HG03457 (cell line): ENCODE measurements at regions not wholly inside any gene's neighbourhood (a gene's known extent, or its start where the extent isn't known, plus 50 kb on each side); places are given as distances from the start of the nearest gene placed in this dataset.

Experiments
- ATAC-seq: cut with Tn5 transposase; IDR thresholded peaks from one replicate; pipeline ENCODE4 v1.9.1; 2021; ENCODE audit warnings: moderate number of reproducible peaks; ENCODE audit not compliant: unreplicated experiment

DNA sequence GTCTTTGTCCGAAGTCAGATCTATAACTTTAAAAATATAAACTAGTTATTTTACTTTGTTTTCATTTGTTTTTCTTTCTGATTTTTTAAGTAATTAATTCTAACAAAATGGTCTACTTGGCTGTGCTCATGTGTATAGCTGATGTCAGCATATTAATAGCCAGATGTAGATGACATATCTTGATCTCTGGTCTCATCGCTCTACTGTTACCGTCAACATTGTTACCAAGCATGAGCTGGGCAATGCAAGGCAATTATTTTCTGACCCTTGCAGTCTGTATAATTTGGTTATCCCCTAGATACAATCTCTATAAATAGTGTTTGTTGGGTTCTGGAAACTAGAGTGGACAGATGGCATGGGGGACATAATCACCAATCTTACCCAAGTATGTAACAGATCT is 151.6 kb upstream of the PTPRK start:
- ATAC-seq: no peak

DNA sequence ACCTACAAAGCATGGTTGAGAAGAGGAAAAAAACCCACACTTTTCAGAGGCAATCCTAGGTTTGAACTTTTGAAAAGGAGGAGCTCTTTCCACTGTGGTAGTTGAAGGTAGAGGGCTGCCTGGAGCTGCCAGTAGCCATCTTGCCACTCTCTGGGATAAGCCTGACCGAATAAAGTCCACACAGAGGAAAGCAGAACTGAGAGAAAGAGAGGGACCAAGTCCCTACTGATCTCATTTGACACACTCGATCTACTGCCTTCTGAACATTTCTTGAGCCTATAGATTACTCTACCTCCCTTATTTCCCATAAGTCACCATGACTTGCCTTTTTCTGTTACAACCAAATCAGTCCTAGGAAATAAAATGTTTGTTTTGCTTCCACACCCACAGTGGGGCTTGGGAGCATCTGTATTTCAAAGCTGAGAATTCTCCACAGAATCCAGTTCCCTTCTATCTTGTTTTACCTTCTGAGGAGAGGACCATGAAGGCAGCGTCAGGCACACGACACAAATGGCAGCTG is 147.0 kb upstream of the PTPRK start:
- ATAC-seq: no peak

DNA sequence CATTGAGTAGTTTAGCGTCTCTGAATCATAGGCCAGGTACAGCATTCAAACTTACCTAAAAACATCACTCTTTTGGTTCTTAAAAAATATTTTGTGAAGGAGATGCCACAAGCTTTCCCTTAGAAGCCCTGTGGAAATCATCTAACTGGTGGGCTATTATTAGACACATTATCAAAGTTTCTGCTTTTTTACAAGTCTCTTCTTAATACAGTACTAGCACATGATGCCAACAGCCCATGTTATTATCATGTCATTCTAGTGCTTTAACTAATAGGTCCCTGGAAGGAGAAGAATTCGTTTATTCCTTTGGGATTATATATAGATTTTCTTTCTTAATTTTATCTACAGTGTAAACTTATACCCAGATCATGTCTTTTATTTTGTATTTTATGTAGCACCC is 146.0 kb upstream of the PTPRK start:
- no peak for ATAC-seq

DNA sequence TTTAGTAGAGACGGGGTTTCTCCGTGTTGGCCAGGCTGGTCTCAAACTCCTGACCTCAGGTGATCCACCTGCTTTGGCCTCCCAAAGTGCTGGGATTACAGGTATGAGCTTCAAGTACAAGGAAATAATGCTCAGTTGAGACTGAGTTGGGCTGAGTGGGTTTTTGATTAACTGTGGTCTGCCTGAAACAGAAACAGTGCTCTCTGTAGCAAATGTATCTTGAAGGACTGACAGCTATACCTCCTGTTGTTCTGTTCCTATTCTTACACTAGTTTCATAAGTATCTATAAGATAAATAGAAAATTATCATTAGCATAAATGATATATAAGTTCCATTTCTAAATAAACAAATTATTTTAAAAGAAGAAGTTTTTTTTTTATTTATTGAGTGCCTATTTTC is 142.8 kb upstream of the PTPRK start:
- ATAC-seq: no peak

DNA sequence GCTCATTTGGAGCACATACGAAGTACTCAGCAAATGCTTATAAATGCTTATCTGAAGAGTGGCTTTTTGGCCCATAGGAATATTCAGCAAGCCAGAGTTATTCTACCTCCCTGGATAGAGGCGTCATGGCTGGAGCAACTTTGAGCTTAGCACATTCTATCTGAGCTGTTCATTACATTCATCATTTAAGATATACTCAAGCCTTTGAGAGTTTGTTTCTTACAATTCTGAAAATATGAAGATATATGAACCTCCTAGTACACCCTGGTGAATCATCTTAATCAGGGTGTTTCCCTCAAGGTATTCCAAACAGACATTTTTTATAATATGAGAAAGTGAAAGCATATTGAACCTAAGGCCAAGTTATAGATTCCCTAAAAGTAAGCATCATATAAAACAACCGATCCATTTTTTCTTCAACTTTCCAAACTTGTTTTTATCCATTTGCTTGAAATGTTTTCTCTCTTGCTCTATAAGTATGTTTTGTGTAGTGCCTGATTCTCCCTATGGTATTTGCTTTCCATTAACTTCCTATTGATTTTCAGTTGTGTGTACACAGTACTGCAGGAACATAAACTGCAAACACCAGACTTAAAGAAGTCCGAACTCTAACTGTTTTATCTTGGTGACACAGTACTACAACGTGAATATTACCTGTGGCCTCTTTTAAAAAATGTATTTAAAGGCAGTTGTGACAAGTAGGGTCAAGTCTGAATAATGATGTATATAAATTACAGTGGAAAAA is 139.7 kb upstream of the PTPRK start:
- no peak for ATAC-seq

DNA sequence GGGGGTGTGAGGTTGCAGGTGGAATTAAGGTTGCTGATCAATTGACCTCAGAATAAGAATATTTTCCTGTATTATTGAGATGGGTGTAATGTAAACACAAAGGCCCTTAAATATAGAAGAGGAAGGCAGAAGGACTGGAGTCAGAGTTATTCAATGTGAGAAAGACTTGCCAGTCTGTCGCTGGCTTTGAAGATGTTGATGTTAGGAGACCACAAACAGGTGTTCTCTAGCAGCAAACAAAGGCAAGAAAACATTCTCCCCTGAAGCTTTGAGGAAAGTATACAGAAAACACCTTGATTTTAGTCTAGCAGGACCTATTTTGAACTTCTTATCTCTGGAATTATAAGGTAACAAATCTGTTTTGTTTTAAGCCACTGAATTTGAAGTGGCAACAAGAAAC is 138.9 kb upstream of the PTPRK start:
- ATAC-seq: no peak

DNA sequence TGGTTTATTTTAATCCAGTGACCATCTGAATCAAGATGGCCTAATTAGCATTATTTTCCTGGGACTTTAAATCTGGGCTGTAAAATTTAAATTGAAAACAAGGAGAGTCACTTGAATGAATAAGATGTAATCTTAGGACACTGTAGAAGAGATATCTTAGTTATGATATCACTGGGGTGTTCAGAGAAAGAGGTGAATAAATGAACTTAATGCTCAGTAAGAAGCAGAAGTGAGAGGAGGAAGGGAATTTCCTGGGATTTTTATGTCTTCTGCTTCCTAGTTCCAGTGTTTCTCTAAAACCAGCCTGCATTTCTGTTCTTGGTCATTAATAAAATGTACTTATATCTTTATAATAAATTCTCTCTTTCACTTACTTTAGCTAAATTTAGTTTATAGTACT is 136.8 kb upstream of the PTPRK start:
- ATAC-seq: no peak

DNA sequence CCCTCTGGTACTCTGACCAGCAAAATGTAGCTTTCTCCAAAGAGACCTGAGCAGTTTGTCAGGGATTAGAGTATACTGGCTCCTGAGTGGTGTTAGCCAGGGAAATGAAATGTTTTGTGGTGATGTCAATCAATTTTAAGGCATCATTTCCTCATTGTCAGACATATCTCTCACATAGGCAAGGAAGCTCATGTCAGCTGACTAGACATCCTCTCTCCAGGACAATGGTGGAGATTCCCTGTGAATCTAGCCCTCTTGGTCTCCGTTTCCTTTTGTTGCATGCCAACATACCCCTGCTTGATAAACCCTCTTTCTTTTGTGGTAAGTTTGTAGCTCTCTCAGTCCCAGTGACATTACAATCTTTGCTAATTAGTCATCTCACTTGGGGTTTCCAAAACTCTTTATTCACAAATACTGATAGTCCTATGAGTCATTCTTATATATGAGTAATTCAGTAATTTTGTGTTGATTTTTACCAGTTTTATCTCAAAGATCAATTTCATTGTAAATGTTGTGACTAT is 135.6 kb upstream of the PTPRK start:
- ATAC-seq: peak; percentile 79

DNA sequence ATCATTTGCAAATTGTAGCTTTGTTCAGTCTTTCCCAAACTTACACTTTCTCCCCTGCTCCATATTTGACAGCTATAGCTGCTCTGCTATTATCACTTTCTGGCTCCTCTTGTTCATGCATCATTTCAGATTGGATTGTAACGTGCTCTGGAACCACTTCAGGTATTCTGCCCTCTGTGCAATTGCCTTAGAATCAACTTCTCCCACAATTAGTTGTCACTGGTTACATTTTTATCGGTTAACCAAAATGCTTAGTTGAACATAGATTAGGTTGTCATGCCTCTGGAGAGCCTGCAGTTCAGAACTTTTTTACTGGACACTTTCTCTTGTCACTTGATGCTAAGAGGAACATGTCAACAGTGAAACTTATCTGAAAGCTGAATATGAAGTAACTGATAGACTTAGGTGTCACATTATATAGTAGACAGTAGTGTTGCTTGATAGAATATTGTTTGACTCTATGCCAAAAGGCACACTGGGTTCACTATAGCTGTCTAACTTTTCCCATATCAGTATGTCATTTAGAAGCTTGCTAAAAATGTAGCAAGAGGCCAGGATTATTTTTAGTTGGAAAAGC is 127.7 kb upstream of the PTPRK start:
- no peak for ATAC-seq

DNA sequence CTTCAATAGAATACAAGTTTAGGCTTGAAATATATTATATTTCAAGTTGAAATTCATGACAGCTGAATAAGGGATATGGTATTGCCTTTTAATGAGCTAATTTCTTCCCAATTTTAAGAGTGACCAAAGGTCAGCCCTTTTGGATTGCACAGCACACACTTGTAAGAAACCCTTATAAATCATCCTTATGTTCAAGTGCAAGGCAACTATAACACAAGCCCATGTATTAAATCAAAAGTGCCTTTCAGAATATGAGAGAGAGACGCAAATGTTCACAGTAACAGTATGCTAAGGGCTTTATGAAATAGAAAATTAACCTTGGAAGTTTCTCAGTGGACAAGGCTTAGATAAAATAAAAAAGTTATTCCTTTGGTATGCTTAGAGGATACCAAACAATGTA is 121.7 kb upstream of the PTPRK start:
- ATAC-seq: no peak

DNA sequence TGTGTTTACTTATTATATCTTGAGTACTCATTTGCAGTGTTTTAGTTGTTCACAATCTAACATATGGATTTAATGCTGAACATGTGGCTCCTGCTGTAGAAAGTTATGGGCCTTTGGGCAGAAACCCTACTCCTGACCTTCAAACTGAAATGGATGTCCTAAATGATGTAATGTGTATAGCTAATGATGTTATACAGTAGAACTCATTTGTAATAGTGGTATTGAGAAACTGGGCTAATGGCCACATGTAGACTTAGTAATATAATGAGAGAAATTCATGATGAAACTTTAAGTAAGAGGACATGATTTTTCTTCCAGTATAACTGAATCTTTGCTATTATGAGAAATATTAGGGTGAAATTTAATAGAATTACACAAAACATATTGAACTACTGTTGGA is 121.3 kb upstream of the PTPRK start:
- ATAC-seq: no peak

DNA sequence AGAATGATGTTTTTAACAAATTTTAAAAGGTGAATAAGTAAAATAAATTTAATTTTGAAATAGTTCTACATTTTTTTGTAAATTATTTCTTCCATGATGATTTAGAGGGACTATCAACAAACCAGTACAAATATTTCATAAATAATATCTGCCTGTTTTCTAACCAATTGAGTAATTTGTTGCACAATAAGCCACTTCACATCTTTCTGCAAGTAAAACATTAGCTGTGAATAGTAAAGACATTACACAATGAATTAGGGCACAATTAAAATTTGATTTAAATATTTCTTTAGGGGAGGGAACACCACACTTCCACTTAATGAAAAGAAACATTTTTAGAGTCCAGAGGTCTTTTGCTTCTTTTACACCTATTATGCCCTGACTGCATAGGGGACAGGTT is 118.4 kb upstream of the PTPRK start:
- no peak for ATAC-seq

DNA sequence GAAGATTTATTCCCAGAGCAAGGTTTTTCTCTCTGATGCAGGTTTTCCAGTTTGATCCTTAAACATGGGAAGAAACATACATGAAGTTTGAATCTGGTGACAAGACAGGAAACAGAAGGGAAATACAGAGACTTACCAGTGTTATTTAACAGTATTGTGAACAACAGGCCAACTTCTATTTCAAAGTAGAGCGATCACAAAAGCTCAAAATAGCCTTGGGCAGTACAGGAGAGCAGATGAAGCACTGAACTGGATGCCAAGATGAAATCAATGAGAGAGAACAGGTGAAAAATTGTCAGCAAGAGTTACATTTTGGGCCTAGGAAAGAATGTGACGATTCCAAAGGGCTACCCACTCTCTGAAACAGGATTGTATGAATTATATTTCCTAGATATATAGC is 114.8 kb upstream of the PTPRK start:
- ATAC-seq: no peak

DNA sequence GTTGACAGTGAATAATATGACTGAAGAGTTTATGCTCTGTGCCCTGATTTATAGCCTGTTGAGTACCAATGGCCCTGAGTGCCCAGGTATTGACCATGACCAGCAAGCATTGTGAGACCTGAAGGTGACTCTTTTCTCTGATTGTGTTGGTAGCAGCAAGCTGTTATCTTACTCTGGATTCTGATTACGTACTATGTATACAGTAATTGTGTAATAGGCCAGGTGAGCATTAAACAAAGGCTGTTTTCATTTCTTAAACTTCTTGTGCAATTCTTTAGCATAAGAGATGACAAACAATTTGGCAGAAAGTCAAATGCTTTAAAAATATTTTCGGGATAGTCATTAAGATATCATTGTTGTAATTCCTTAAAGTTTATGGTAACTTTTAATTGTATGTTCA is 111.7 kb upstream of the PTPRK start:
- ATAC-seq: no peak

DNA sequence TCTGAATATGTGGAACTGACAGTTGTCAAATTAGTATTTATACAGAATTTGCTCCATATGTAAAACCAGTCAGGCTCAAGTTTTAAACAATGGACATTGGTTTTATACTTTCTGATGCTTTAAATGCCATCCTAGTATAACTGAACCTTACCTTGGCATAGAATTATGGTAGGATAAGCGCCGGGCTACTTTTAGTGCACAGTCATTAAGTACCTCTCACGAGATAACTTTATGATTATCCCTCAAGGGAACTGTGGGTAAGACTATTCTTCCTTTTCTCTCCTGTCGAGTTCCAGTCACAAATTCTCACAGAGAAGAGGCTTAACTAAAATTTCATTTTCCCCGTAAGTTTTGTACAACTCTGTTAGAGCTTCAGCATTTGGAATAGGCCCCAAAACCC is 110.6 kb upstream of the PTPRK start:
- ATAC-seq: no peak

DNA sequence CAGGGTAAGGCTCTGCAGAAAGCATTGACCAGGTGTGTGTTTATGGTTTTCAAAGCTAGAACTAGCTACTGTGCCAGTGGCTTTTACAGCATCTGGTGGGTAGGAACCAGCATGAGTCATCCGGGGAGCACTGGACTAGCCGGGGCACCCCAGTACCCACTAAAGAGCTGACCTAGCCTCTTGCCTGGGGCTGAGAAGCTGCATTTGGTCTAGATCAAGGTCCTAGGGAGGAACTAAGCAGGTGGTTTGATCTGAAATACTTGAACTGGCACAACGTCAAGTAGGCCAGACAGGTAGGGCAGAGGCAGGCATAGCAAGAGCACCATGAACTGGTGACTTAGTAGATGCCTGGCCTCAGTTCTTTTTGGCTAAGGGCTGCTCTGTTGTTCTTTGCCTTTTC is 109.8 kb upstream of the PTPRK start:
- ATAC-seq: no peak

DNA sequence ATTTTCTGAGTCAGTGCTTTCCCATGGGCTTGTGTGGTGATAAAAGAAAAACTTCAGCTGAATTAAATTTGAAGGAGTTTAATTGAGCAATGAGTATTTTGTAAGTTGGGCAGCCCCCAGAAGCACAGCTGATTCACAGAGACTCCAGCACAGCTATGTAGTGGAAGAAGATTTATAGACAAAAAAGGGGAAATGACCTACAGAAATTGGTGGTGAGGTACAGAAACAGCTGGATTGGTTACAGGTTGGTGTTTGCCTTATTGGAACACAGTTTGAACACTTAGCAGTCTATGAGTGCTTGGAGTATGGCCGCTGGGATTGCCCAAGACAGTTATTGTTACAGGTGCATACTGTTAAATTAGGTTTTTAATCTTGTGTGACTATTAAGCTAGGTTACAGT is 96.9 kb upstream of the PTPRK start:
- no peak for ATAC-seq

DNA sequence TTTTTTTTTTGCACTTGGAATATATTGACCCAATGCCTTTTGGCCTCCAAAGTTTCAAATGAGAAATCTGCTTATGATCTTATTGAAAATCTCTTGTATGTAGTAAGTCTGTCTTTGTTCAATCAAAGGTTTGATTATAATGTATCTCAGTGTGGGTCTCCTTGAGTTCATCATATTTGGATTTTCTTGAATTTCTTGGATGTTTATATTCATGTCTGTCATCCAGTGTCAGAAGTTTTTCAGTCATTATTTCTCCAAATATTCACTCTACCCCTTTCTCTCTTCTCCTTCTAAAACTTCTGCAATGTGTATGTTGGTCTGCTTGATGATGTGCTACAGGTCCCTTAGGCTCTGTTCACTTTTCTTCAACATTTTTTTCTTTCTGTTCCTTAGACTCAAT is 95.9 kb upstream of the PTPRK start:
- no peak for ATAC-seq

DNA sequence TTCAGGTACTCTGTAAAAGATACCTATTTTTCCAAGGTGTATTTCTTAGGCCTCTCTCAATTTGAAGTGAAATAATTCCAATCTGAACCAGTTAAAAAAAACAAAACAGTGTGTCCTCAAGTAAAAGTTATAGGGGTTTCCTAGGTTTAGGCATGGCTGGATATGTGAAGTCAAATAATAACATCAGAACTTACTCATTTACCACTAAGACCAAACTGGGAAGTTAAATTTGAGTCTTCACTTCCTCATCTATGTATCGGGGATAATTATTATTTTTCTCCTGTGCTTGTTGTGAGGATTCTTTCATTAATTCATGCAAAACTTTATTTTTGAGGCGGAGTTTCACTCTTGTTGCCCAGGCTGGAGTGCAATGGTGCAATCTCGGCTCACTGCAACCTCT is 86.2 kb upstream of the PTPRK start:
- ATAC-seq: no peak

DNA sequence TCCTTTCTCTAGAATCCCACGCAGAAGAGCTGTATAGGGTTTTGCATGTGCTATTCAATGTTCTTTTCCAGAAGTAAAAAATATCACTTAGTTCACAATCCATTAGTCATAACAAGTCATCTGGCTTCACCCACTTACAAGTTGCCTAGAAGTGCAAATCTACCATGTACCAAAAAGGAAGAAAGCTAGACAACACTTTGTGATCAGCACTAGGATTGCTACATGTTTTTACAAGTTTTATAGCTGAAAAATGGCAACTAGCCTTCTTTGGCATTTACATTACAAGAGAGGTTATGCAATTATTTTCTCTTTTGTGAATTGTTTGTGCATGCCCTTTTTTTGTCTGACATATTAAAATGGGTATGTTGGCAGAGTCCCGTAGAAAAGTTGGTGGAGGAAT is 85.6 kb upstream of the PTPRK start:
- no peak for ATAC-seq

DNA sequence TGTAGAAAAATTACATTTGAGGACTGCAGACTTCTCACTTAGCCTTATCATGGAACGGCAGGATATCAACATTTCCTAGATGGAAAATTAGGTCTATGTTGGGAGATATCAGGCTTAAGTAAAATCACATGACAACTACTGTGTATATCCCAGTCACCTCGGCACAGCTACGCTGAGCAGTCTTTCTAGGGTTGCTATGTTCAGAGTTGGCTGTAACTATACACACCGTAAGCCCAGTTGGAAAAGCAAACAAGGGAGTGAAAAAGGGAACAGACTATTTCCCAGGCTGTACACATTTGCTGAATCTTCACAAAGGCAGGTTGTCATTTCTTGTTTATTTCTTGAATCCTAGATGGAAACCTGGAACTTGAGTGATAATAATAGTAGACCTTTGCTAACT is 80.7 kb upstream of the PTPRK start:
- ATAC-seq: no peak

DNA sequence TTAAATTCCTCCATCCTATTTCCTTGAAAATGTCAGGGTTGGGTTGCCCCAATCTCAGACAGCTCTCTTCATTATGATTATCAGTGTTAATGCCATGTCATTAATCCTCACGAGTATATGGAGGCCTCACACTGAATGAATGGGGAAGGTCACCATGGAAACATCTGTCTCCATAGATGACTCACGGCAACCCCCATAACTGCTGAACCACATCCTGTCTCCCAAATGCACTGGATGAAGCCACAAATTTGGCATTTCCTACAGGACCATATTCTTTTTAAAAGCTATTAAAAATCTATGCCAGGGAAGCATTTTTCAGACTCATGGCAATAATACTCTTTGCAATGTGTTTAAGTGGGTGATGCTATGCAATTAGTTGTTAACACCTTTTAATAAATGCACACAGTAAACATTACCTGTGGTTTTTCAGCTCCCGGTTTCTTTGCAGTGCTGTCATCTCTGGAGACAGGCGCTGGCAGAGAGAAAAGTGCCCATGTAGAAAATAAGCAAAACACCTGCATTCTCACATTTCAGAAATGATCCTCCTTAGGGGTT is 80.1 kb upstream of the PTPRK start:
- ATAC-seq: peak; percentile 61
